AG08396 (cell line): ENCODE measurements at regions not wholly inside any gene's neighbourhood (a gene's known extent, or its start where the extent isn't known, plus 50 kb on each side); places are given as distances from the start of the nearest gene placed in this dataset.
A peak's percentile ranks its signal among the peaks of the same experiment; 100 is the strongest.
"Not testable (repeated sequence)": the region's sequence is repeated elsewhere in the genome, so short reads cannot be mapped to it uniquely, and the experiment has no call there.

ENCODE experiments used
- DNase-seq: peaks from one replicate; pipeline ENCODE4 v3.0.0; 2012; ENCODE audit warnings: low spot score, mixed read lengths

DNA sequence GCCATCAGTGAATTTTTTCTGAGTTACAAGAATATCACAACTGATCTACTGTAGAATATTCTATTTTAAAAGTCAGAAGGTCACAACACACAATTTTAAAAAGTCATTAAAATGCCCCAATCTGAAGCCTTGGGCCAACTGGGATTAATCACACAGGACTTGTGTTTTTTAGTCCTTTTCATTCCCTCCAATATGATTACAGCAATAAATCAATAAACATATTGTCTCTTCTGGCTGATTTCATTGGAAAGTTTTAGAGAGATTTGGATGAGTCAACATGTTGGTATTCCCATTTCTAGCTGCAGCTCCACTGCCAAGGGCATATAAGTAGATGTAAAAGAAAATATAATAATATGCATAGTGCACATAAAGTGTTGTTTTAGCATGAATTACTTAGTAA lies 85.8 kb downstream of the NIBAN1 start:
- no peak for DNase-seq

DNA sequence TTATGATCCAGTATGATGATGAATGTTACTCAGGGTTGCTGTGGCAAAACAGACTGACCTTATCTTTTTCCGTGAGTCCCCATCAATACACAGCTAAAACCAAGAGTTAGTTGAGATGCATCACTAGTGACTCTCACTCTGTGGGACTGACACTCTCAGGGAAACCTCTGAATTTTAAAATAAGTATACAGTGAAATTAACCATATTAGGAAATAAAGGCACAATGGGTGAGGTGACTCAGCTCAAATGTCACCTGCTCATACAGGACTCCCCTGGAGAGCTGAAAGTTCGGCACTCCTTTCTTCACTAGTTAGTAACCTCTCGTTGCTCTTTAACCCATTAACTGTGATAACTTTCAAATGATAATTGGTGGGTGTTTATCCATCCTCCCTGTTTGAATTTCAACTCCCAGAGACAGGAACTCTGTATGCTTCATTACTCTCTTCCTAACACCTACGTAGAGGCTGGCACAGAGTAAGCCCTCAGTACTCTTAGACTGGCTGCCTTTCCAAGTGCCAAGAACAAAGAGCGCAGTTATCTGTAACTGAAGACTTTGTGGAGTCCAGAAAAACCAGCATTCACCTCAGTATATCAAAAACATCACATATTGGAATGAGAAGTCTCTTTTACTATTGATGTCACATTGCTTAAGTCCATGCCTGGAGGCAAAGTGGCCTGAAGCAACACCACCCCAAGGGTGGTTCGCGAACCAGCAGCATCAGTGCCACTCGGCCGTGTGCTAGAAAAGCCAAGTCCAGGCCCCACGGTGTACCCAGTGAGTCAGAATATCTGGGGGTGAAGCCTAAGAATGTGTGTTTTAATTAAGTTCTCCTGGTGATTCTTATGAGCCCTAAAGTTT lies 91.1 kb downstream of the NIBAN1 start:
- DNase-seq, result no peak

- DNase-seq, result no peak
Measured at GRCh38 chr1:184881941-184882913, 92.1 kb downstream of the NIBAN1 start.

- no peak for DNase-seq
Measured at GRCh38 chr1:184879876-184880557, 94.3 kb downstream of the NIBAN1 start.

GRCh38 chr1:184878602-184879001 lies 95.7 kb downstream of the NIBAN1 start:
- DNase-seq, result no peak

GRCh38 chr1:184878002-184878401 lies 96.3 kb downstream of the NIBAN1 start:
- no peak for DNase-seq

DNA sequence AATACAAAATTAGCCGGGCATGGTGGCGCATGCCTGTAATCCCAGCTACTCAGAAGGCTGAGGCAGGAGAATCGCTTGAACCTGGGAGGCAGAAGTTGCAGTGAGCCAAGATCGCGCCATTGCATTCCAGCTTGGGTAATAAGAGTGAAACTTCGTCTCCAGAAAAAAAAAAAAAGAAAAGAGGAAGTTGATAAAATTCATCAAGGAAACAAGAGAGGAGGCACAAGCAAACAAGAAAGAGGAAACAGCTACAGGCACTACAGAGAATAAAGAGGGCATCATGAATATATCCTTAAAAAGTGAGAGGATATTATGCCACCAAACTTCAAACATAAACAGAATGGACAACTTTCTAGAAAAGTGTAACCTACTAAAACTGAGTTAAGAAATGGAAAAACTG lies 98.3 kb downstream of the NIBAN1 start:
- not testable (repeated sequence) for DNase-seq

DNA sequence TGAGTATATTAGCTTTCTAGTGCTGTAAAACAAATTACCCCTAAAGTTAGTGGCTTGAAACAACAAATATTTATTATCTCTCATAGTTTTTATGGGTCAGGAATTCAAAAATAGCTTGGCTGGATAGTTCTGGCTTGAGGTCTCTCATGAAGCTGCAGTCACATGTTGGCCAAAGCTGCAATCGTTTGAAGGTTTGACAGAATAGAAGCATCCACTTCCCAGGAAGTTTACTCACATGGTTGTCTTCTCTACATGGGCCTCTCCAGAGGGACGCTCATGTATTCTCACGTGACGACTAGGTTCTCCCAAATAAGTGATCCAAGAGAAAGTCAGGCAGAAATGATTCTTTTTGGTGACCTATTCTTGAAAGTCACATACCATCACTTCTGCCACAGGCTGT lies 99.1 kb downstream of the NIBAN1 start:
- DNase-seq, result no peak

DNA sequence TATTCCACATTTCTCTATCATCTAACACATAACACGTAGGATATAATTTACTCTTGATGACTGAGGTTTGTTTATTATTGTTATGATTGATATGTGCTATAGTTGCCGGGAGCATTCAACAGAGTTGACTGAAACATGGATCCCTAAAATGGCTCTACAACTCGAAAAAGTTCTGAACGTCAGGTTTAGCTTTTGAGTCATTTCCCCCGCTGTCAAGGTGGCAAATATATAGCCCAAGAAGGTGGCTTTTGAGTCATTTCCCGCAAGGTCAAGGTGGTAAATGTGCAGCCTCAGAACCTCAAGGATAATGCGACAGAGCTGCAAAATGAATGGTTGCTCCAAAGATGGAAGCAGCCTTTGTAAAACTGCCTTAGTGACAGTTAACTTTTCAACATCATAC lies 104.0 kb downstream of the NIBAN1 start:
- no peak for DNase-seq

DNA sequence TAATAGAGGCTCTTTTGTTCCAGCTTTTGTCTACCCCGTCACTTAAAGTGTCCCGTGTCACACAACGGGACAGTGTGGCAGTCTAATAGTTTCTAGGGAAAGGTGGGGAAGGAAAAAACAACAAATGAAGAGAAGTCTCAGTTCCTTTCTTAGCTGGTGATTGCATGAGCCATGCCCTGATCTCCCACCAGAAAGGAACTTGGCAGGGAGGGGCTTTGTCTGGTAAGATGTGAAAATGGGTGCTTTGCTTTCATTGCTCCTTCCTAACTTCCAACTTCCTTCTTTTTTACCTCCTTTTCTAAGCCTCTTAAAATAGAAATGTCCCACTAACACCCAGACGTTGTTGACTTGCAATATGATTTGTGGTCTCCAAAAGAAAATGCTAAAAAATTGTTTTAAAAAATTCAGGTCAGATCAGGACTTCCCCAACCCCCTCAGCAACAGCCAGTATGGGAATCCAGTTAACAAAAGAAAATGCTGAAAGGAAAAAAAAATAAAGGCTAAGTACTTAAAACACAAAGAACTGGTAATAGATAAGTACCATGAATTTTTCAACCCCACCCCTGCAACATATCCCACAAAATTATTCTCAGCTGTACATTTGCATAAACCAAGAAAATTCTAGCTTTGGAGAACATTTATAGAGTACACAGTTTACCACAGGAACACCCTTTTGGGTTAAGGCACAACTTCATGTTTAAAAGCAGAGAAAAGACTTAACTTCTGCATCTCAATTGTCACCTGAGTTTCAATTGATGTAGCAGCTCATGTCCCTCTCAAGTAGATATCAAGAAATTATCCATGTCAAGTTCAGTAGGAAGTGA lies 106.2 kb downstream of the NIBAN1 start:
- no peak for DNase-seq

DNA sequence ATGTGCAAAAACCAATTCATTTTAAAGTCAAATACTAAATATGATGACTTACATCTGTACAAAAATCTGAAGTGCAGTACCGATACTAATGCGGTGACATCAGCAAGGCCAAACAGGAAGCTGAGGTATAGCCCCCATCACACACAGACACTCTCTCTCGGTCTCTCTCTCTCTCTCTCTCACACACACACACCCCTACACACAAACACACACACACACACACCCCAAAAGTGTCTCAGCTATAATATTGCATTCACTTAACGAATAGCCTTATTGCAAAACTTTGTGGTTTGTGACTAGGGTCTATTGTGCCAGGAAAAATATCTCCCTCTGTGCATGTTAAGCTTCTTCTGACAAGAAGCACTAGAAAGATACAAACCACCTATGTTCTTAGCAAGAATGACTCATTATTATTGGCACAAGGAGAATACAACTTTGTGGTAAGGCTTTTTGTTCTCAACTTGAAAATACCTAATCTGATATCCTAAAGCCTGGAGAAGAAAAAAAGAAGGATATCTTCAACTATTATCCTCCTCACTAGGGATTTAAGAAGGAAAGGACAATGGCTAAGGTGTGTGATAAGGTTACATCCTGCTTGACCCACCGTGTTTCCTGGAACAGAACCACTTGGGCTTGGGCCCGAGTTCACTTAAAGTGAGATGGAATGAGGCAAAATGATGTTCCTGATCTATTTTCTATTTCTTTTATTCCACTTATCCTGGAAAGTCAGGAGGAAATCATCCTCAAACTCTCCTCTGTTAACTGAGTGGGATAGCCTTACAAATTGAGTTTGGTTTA lies 107.1 kb downstream of the NIBAN1 start:
- DNase-seq, result peak; percentile 42

GRCh38 chr1:184866586-184866985 lies 107.7 kb downstream of the NIBAN1 start:
- no peak for DNase-seq

GRCh38 chr1:184865831-184866230 lies 108.5 kb downstream of the NIBAN1 start:
- no peak for DNase-seq

DNA sequence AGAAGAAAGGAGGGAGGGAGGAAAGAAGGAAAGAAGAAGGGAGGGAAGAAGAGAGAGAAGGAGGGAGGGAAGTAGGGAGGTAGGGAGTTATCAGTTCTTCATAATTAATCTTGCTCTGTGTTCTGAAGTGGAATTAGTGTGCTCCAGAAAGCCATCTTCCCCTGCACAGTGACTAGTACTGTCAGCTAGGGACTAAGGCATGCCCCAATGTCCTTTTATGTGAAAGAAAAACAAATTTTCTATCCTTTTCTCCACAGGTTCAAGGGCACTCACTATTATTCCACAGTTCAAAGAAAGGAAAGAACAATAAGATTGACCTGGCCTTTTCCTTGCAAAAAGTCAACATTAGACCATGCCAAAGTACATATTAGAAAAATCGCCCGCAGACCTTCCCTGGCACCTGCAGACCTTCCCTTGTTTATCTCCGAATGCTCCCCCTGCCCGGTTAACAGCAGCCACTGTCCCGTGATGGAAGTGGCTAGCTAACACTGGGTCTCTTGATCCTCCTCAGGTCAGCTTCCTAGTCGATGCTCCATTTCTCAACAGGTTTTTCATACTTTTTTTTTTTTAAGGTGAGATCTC lies 107.2 kb upstream of the EDEM3 start:
- DNase-seq, result no peak

- DNase-seq, result no peak
Measured at GRCh38 chr1:184860985-184861754, 106.5 kb upstream of the EDEM3 start.

DNA sequence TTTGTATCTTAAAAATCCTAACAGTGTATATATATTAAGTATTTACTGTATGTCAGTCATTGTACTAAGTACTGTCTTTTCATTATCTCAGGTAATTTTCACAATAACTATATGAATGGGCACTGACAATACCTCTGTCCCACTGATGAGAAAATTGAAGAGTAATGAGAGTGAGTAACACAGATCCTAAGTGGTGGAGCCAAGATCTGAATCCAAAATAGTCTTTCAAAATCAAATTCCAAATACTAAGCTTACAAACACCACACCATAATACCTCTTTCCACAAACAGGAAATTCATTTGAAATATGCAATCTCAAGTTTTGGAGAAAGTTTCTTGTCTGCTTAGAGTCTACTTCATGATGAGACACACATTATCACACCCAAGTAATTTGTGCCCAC lies 105.9 kb upstream of the EDEM3 start:
- DNase-seq, result no peak

GRCh38 chr1:184859381-184860105 lies 104.9 kb upstream of the EDEM3 start:
- DNase-seq, result no peak

DNA sequence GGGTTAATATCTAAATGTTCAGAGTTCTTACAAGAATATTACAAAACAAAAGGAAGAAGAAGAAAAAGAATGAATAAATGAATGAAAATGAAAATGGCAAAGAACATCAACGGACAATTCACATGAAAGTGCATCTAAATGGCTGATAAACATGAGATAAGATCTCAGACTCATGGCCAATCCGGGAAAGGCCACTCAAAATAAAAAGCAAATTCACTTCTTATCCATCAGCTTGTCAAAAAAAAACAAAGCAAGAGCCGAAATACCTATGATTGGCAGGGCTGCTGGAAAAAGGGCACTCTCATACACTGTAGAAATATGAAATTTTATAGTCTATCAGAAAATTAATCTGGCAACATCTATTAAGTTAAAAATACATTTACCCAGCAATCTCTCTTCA lies 103.6 kb upstream of the EDEM3 start:
- DNase-seq, result no peak
